Stimulated activated CD4-positive, alpha-beta T cell treated with anti-CD3 and anti-CD28 coated beads, Interleukin-12 subunit alpha, Interleukin-12 subunit beta, amount 100 ng/mL, for 48 hours (primary cell): ENCODE measurements at regions not wholly inside any gene's neighbourhood (a gene's known extent, or its start where the extent isn't known, plus 50 kb on each side); places are given as distances from the start of the nearest gene placed in this dataset.
A peak's percentile ranks its signal among the peaks of the same experiment; 100 is the strongest.

Experiments
- DNase-seq, 3 donors: peaks; one replicate each; pipeline ENCODE4 v3.0.0-alpha.2; 2020; ENCODE audit warnings: low read depth in 2 of 3, low spot score in 1 of 3

GRCh38 chr14:76927971-76928700 is 100.4 kb downstream of the IRF2BPL start:
- no peak for DNase-seq

GRCh38 chr14:76926521-76927251 is 100.5 kb downstream of the LRRC74A start:
- peak in 2 of 3 donors; percentile 28 to 42 for DNase-seq

GRCh38 chr14:76925097-76925441 is 98.9 kb downstream of the LRRC74A start:
- DNase-seq: no peak

- no peak for DNase-seq
These were observed 98.3 kb downstream of the LRRC74A start for GRCh38 chr14:76924371-76925096.

- no peak for DNase-seq
These were observed 97.5 kb downstream of the LRRC74A start for GRCh38 chr14:76923431-76924370.

- DNase-seq: no peak
These were observed 96.4 kb downstream of the LRRC74A start for GRCh38 chr14:76922584-76922983.

GRCh38 chr14:76922092-76922491 is 95.9 kb downstream of the LRRC74A start:
- no peak for DNase-seq

GRCh38 chr14:76921088-76921399 is 94.8 kb downstream of the LRRC74A start:
- DNase-seq: no peak

GRCh38 chr14:76920331-76921087 is 94.3 kb downstream of the LRRC74A start:
- no peak for DNase-seq

- no peak for DNase-seq
These were observed 93.5 kb downstream of the LRRC74A start for GRCh38 chr14:76919431-76920330.
